Stimulated activated CD4-positive, alpha-beta T cell treated with anti-CD3 and anti-CD28 coated beads, TNF-alpha, amount 100 ng/mL, for 4 hours (primary cell): ENCODE measurements at regions not wholly inside any gene's neighbourhood (a gene's known extent, or its start where the extent isn't known, plus 50 kb on each side); places are given as distances from the start of the nearest gene placed in this dataset.

ENCODE experiments used
- DNase-seq, 3 experiments: peaks; one replicate each; pipeline ENCODE4 v3.0.0-alpha.2; 2020; ENCODE audit warnings: low read depth in 3 of 3

GRCh38 chr6:28838634-28839442 is 84.9 kb downstream of the TRIM27 start:
- peak; percentile 74 to 85 (median 79) for DNase-seq

- DNase-seq: no peak
These were observed 84.2 kb downstream of the TRIM27 start for GRCh38 chr6:28839443-28840120.

GRCh38 chr6:28841290-28841689 is 82.5 kb downstream of the TRIM27 start:
- no peak for DNase-seq

- DNase-seq: peak in 2 of 3 experiments; percentile 24 to 31
These were observed 75.0 kb downstream of the TRIM27 start for GRCh38 chr6:28848756-28849155.
